GM18517 (cell line): ENCODE measurements at regions not wholly inside any gene's neighbourhood (a gene's known extent, or its start where the extent isn't known, plus 50 kb on each side); places are given as distances from the start of the nearest gene placed in this dataset.

Source experiments
- ATAC-seq: cut with Tn5 transposase; IDR thresholded peaks from one replicate; pipeline ENCODE4 v1.9.1; 2021; ENCODE audit warnings: mild to moderate bottlenecking, moderate library complexity; ENCODE audit not compliant: unreplicated experiment

DNA sequence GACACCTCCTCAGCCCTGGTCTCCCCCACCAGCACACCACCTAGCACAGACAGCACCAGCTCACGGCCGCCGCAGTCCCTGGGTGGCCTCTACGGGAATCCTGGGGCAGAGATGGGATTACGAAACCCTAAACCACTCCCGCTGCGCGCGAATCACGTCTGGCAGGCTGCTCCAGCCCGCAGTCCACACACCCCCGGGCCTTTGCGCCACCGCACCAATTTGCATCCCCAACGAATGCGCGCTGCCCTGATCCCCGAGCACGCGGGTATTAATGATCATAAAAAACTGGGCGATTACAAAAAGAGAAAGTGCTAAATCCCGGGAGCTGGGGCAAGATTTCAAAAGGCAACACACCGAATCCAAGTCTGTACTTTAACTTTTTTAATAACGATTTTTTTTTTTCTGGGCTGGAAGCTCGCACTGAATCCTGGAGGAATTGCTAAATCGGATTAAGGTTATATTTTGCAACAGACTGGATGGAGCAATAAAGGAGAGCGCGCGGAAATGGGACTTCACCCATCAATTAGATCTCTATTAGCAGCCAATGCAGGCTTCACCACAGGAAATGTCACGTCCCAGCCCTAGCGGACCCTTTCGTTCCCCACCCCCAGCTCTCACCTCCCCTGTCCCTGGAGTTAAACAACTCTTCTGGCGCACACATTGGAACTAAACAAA, 69.8 kb upstream of the TMEM33 start:
- ATAC-seq: no peak

DNA sequence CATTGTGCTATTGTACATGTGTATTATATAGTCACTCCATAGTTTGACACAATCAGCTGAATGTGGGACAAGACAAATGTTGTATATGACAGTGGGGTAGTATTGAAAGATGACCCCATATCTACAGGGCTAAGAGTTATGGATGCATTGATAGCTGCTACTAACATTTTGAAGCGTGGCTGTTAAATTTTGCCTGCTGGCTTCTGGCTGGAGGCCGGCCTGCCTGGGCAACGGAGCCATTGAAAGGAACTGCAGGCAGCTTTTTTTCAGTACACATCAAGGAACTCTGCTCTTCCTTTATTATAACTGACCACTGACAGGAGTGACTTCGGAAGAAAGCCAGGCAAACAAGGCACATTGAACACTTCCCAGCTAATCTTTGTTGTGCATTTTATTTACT, 76.1 kb upstream of the TMEM33 start:
- ATAC-seq: no peak

DNA sequence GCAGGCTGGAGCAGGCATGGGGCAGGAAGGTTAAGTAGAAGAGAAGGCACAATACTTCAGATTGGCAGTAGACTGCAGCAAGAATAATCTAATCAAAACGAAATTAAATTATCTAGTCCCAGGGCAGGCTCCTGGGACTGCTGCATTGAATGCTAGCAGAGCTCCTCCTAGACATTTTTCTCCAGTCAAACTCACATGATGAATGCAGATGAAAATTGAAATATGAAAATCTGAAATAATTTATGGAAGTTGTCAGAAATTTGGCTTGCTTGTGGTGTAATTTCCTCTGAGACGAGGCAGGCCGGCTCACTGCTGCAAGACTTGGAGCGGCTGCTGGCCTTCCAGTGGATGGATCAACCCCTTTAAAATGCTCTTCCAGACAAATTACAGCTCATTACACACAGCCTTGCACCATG, 78.0 kb upstream of the TMEM33 start:
- ATAC-seq: no peak

DNA sequence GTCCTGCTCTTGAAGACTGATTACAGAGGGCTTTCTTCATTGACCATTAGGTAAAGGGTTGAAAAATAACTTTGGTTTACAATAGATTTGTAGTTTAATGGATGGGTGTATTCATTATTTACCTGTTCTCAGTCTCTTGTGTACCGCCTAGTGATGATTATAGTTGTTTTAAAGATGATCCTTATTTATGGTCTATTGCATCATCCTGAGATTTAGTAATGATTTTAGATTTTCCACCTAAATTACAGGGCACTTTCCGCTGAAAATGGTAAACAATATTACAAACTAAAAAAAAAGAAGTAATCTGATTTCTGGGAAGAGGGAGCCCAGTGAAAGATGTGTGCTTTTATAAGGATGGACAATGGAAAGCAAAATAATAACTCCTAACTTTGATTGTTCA, 78.4 kb upstream of the TMEM33 start:
- ATAC-seq: no peak

DNA sequence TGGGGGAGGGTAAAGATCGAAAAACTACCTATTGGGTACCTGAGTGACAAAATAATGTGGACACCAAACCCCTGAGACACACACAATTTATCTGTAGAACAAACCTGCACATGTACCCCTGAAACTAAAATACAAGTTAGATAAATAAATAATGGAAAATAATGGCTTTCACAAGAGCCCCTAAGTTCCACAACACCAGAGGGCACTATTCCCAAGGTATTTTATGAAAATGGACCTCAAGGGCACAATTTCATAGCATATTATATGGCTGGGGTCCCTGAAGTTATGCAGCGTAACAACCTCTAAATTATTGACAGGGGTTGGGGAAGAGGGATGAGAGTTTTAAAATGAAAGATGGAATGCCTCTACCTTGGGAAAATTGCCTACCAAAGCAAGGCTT, 81.3 kb upstream of the TMEM33 start:
- no peak for ATAC-seq

DNA sequence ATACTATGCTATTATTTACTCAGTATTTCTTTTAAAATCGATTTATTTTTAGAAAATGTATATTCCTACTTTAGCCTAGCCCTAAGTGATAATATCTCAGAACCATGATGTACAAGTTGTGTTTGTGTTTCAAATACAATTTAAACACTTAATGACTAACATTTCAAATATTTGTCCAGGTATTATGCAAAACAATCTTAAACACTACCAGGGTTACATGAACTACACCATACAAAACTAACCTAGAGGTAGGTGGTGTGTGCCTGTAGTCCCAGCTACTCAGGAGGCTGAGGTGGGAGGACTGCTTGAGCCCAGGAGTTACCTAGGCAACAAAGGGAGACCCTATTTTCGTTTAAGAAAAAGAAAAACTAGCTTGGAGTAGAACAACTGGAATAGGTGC, 83.0 kb upstream of the TMEM33 start:
- ATAC-seq: no peak

DNA sequence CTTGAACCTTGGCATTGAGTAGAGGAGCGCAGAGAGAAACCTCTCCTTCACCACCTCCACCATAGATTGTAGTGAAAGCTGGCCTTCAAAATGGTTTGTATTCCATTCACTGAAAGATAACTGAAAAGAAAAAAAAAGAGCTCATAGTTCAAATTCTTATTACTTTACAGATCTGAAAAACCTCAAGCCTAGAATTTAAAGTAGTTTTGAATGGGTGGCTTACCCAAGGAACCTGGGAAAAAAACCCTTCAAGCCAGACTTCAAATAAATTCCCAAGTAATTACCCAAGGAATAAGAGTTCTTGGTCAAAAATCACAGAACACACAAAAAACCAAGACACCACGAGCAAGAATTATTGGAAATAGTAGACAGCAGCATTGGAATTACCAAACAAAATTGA, 83.6 kb upstream of the TMEM33 start:
- no peak for ATAC-seq

DNA sequence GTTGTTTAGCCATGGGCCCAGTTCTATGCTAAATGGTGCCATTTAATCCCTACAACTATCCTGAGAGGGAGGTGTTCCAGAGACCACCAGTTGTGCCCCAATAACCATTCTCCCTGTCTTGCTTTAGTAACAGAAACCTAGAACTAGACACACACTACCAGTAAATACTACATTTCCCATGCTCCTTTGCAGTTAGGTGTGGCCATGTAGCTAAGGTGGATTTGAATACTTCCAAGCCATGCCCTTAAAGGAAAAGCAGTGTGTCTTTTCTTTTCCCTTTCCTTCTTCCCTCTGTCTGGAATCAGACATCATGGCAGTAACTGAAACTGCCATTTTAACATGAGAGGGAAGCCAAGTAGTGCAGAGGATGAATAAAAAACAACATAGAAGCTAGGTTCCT, 90.9 kb upstream of the TMEM33 start:
- ATAC-seq: no peak

DNA sequence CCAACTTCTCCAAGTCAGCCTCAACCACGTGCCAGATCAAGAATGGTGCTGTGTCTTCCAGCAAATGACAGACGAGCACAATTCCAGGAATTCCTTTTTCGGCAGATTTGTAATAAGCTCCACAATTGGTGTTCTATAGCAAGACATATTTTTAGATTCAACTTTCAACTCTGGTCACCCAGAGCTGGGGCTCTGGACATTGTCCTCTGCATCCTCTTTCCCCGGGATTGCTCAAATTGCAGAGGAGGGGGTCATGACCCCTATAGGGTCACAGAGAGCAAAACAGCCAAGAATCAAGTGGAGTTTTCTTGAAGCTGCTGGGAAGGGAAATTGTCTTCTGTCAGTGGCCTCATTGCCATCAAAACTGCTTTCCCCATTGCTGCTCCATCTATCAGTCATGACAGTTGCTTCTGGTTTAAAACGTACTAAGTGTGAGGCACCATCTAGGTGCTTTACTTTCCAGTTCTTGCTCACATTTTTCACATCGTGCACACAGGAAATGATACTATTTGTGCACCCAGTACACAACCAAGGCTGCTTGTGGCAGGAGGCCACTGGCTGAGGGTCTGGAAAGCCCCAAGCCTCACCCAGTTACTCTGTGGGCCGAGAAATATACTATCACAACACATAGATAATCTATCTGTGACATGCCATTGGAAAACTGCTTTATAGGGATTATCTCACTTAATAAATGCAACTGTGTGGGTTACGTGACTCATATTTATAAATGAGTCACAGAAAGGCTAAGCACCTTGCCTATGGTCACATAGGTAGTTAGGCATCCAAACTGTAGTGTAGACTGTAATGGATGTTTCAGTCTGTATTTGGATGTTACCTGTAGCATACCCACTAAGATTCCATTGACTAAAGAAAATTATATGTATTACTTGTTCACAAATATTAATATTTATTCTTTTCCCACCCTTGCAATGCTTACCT, 91.7 kb upstream of the PHOX2B start:
- peak; percentile 66 for ATAC-seq

DNA sequence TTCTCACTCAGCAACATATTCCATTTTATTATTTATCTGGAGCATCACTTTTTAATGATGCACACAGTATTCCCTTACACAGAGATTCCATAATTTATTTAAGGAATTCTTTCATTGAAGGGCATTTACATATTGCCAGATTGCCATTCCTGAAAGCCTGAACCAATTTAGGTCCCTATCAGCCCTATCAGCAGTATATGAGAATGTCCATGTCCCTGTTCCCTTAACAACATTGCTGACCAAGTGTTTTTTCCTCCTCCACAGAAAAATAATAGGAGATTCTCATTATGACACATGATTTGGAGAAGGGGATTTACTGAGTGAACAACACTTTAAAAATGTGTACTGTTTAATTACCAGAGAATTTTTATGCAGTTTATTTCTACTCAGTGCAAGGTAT, 90.1 kb upstream of the PHOX2B start:
- ATAC-seq: no peak

DNA sequence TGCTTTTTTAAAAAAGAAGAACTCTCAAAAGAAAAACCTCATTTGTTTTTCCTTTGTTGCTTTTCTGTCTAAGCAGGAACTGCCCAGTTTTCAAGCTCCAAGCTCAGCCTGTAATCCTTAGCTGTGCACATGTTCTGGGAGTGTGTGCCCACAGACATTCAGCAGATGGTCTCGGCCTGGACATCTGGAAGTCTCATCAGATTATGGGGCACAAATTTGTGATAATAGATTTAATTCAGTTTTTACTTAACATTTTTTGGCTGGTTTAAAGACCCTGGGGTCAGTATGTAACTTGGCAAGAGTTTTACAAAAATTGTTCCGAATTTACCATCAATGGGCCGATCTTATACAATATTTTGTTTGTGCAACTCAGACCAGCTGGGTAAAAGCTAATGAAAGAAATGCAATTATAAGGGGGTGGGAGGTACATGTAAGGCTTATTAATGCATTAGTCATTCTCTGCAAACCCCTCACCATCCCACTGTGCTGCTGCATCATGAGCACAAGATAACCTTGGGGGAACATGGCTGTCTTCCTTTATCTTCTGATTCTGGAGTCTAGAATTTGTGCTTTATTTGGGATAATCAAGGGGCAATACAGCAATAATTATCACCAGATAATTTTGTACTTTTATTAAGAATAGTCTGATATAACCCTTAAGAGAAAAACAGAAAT, 86.9 kb upstream of the PHOX2B start:
- ATAC-seq: no peak

DNA sequence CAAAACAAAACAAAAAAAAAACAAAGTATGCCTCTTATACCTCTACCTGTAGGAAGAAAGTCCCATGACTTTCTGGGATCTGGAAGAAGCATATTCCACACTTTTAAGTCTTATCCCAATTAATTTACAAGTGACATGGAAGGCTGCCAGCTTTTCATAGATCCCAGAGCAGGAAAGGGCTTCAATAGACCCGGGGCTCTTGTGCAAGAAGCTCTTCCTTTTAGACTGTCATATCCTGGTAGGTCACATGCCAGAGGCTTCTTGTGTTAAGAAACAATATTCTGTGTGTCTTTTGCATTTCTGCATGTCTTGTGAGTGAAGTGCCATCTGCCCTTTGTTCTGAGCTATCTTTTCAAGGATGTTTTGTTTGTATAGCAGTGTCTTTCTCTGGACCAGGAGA, 84.4 kb upstream of the PHOX2B start:
- ATAC-seq: no peak

DNA sequence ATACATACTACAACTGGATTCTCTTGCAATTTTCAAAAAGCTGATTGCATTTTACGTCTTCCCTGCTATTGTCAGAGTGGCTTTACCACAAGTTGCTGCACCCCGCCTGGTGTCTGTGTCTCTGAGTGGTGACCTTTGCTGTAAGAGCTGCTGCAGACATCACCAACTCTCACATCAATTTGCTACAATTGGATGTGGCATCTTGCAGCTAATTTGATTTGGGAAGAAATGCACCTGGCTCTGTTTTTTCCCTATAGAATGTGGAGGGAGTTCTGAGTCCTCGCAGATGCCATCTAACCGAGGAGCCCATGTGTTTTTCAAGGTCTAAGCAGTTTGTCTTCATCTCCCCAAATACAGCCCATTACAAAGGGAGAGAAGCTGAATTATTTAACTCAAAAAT, 73.8 kb upstream of the PHOX2B start:
- ATAC-seq: no peak

DNA sequence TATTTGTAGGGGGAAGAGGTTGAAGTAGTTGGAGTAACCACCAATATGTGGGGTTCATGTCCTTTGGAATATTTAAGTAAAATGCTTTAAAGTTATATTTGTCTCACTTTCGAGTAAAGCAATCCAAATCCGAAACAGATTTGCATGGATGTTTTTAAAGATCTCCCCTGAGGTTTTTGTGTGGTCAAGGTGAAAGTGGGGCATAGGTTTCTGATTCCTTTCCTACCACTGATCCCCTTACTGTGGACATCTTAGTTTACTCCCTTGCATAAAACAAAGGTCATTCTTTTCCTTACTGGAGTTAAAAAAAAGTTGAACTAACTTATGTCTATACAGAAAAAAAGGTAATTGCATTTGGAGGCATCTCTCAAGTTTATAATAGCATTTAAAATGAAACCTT, 71.9 kb upstream of the PHOX2B start:
- no peak for ATAC-seq

DNA sequence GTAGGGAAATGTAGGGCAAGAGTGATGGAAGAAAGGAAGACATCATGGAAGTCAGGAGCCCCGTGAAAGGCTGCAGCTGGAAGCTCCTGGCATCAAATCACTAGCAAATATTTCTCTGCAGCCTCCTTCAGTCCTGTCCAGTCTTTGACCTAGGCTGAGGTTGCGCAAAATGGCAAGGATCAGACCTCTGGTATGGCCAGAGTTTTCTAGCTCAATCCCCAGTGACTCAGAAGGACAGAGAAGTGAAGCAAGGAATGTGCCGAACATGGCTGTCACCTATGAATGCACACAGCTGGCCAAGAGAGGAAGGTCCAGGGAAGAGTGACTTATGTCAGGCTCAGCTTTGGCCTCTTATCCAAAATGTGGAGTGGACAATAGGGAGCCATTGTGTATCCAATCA, 71.1 kb upstream of the PHOX2B start:
- ATAC-seq: no peak

DNA sequence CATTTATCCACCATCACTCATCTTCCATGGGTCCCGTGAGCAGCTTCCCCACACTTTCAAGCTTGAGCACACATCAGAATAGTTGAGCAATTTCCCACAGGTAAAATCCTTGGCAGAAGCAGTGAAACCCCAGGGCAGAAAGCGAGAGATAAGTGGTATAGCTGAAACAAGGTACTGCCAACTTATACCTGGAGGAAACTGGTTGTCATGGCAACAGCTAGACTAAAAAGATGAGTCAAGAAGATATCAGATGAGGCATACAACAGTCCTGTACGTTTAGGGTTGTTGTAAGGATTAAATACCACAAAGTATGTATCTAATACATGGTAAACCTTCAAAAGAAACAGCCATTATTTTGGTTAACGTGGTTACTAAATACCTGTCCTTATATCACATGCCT, 66.9 kb upstream of the PHOX2B start:
- ATAC-seq: no peak

DNA sequence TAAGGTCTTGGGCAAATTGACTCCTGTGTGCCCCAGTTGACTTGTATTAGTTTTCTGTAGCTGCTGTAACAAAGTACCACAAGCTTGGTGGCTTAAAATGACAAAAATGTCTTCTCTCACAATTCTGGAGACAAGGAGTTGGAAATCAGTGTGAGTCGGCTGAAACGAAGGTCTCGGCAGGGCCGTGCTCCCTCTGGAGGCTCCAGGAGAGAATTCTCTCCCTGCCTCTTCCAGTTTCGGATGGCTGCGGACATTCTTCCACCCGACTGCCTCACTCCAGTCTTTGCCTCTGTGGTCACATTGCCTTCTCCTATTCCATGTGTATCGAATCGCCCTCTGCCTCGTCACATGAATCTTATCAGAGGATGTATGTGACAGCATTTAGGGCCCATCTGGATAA, 66.0 kb upstream of the PHOX2B start:
- ATAC-seq: no peak

DNA sequence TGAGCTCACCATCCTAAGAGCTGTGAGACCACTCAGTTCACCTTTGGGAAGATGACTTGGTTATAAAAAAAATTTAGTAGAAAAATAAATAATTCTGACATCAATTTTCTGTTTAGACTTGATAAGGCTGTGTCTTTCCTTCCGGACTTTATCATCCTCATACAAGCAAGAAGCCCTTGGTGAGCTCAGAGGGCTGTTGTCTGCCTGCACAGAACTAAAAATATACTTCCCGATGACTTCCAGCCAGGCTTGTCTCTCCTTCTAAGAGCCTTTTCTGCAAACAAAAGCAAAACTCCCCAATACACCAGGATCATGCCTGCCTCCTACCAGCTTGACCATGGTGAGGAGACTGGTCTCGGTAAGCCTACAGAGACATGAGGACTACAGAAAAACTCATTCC, 58.3 kb upstream of the PHOX2B start:
- ATAC-seq: no peak

DNA sequence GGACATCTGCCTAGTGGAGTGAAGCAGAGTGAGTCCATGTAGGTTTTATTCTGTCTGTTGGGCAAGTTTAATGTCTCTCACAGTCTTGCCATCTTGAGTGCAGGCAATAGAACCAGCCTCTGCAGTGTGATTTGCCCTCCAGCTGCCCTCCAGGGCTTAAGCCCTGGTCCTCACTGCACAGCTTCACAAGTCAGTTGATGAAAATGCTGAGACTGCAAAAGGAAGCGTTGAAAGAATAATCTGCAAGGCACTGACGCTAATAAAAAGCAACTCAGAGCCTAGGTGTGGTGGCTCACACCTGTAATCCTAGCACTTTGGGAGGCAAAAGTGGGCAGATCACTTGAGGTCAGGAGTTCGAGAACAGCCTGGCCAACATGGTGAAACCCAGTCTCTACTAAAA, 54.1 kb upstream of the PHOX2B start:
- no peak for ATAC-seq

DNA sequence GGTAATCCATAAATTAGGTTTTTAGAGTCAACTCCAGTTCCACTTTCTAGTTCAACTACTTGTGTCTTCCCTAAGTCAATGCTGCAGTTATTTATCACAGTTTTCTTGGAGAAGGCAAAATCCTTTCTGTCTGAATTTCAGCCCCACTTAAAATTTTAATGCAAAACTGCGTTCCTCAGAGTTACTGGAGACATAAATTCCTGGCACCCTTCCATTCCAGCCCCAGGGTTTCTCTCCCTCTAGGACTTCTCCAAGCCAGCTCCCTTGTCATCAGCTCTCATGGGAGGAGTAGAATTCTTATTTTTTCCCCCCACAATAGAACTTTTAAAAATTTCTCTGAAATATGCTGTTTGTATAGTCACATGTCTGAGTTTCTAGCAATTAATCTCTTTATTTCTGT, 50.6 kb upstream of the PHOX2B start:
- no peak for ATAC-seq
